ENCODE measurements at regions not wholly inside any gene's neighbourhood (a gene's known extent, or its start where the extent isn't known, plus 50 kb on each side); places are given as distances from the start of the nearest gene placed in this dataset.

DNA sequence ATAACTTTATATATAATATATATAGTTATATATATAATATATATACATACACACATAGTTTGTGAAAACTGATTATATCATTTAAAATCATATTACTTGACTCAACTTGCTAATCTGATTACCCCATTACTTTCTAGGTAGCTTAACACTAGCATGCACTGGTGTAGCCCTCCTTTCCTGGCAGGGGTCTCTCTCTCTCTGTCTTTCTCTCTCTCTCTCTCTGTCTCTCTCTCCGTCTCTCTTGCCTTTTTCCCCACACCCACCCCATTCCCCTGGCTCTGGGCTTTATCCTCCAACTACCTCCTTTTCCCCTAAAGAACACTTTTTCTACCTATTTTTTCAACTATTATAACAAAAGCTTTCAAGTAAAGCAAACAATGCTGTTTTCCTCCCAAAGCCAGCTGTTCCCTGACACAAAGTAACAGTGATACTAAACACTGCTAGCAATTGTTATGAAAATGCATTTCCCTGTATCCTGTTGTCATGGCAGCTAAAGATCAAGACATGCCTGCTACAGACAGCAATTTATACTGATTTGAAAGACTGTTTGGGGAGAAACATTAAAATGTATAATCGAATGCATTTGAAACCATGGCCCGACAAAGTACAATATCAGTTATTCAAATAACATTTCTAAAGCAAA is 89.4 kb downstream of the CHD9NB start:
- Histone ChIP-seq H2AFZ (ENCODE audit: low read length) (peak overlapping the region; percentile 66), H3K14ac (ENCODE audit: low read length) (no peak overlapping the region), H3K9me3 (replicated peaks in 1 of 2; ENCODE audit: control insufficient read depth in 2 of 2, insufficient read depth in 1 of 2, low read depth in 1 of 2, low read length in 2 of 2) (no peaks in the 10 kb centered on the region), H3K36me3 (replicated peaks in 1 of 2; ENCODE audit: control insufficient read depth in 2 of 2, insufficient read depth in 2 of 2, low read length in 2 of 2) (no peaks in the 10 kb centered on the region), H4K8ac (ENCODE audit: low read depth, low read length) (no peak overlapping the region), H3K4me1 (ENCODE audit: control insufficient read depth in 2 of 2, insufficient read depth in 1 of 2, low read depth in 1 of 2, low read length in 2 of 2) (peaks cover 19 to 21% of the 10 kb centered on the region in 2 donors), H2AK5ac (ENCODE audit: low read depth, low read length) (no peak overlapping the region), H3K4me3 (ENCODE audit: low read length in 2 of 2) (no peak overlapping the region), H3K27me3 (ENCODE audit: control insufficient read depth in 3 of 3, insufficient read depth in 3 of 3, low read depth in 1 of 3, low read length in 3 of 3) (no peaks in the 10 kb centered on the region), H3K27ac (replicated peaks; ENCODE audit: low read length) (no peak overlapping the region), H3K4me2 (ENCODE audit: insufficient read depth, low read length, poor library complexity, severe bottlenecking) (no peak overlapping the region), H3K4ac (ENCODE audit: low read length) (no peak overlapping the region), H2BK12ac (ENCODE audit: low read length) (no peak overlapping the region), H3K9ac (ENCODE audit: low read depth, low read length, poor library complexity) (no peak overlapping the region), H2BK5ac (ENCODE audit: low read length) (no peak overlapping the region), H3K23ac (ENCODE audit: low read depth, low read length, poor library complexity) (no peak overlapping the region), H3K18ac (ENCODE audit: low read length) (no peak overlapping the region), H2BK120ac (ENCODE audit: low read depth, low read length) (no peak overlapping the region), H2BK15ac (ENCODE audit: low read length) (no peak overlapping the region), H3K79me1 (ENCODE audit: low read depth, low read length) (no peaks in the 10 kb centered on the region), H4K91ac (ENCODE audit: low read depth, low read length, poor library complexity) (no peak overlapping the region)
- no peak for DNase-seq (ENCODE audit: low spot score)
- WGBS, 2 donors (ENCODE audit: extremely low coverage in 2 of 2, insufficient read length in 2 of 2, insufficient replicate concordance in 1 of 2): no CpG with 5 or more reads among the region's 3 CpGs

DNA sequence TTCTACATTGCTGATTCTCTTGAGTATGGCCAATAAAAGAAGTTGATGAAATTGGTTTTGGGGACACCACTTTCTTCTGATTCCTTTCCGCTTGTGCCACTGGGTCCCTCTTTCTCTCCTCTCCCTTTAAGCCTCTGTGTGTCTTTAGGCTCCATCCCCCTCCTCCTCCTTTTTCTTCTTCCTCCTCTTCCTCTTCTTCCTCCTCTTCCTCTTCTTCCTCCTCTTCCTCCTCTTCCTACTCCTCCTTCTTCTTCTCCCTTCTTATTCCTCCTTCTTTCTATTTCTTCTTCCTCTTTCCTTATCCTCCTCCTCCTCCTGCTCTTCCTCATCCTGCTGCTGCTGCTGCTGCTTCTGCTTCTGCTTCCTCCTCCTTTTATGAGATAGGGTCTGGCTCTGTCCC is 93.7 kb downstream of the CHD9NB start:
- Histone ChIP-seq H2BK12ac (ENCODE audit: low read length) (no peak overlapping the region), H3K27me3 (ENCODE audit: control insufficient read depth in 3 of 3, insufficient read depth in 3 of 3, low read depth in 1 of 3, low read length in 3 of 3) (no peaks in the 10 kb centered on the region), H3K18ac (ENCODE audit: low read length) (no peak overlapping the region), H2BK5ac (ENCODE audit: low read length) (no peak overlapping the region), H2AK5ac (ENCODE audit: low read depth, low read length) (no peak overlapping the region), H4K8ac (ENCODE audit: low read depth, low read length) (no peak overlapping the region), H3K4me3 (ENCODE audit: low read length in 2 of 2) (no peak overlapping the region), H2BK120ac (ENCODE audit: low read depth, low read length) (no peak overlapping the region), H3K79me1 (ENCODE audit: low read depth, low read length) (no peaks in the 10 kb centered on the region), H4K91ac (ENCODE audit: low read depth, low read length, poor library complexity) (no peak overlapping the region), H3K9me3 (replicated peaks in 1 of 2; ENCODE audit: control insufficient read depth in 2 of 2, insufficient read depth in 1 of 2, low read depth in 1 of 2, low read length in 2 of 2) (no peaks in the 10 kb centered on the region), H3K14ac (ENCODE audit: low read length) (no peak overlapping the region), H3K27ac (replicated peaks; ENCODE audit: low read length) (no peak overlapping the region), H2BK15ac (ENCODE audit: low read length) (no peak overlapping the region), H3K23ac (ENCODE audit: low read depth, low read length, poor library complexity) (no peak overlapping the region), H3K4me2 (ENCODE audit: insufficient read depth, low read length, poor library complexity, severe bottlenecking) (no peak overlapping the region), H3K36me3 (replicated peaks in 1 of 2; ENCODE audit: control insufficient read depth in 2 of 2, insufficient read depth in 2 of 2, low read length in 2 of 2) (no peaks in the 10 kb centered on the region), H3K4me1 (ENCODE audit: control insufficient read depth in 2 of 2, insufficient read depth in 1 of 2, low read depth in 1 of 2, low read length in 2 of 2) (peaks cover 6 to 12% of the 10 kb centered on the region in 2 donors), H3K9ac (ENCODE audit: low read depth, low read length, poor library complexity) (no peak overlapping the region), H2AFZ (ENCODE audit: low read length) (no peak overlapping the region), H3K4ac (ENCODE audit: low read length) (no peak overlapping the region)
- DNase-seq (ENCODE audit: low spot score): no peak
- no CpG with 5 or more reads among the region's 1 CpG for WGBS, 2 donors (ENCODE audit: extremely low coverage in 2 of 2, insufficient read length in 2 of 2, insufficient replicate concordance in 1 of 2)

DNA sequence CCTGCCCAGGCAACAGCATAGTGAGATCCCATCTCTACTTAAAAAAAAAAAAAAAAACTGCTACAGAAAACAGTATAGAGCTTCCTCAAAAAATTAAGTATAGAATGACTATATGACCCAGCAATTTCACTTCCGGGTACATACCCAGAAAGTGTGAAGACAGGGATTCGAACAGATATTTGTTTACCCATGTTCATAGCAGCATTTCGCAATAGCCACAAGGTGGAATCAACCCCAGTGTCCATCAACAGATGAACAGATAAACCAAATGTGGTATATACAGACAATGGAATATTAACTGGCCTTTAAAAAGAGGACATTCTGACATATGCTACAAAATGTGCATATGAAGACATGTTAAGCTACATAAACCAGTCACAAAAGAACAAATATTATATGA is 95.5 kb downstream of the CHD9NB start:
- no CpG with 5 or more reads among the region's 3 CpGs for WGBS, 2 donors (ENCODE audit: extremely low coverage in 2 of 2, insufficient read length in 2 of 2, insufficient replicate concordance in 1 of 2)
- no peaks in the 10 kb centered on the region for H3K27me3 ChIP-seq (ENCODE audit: control insufficient read depth in 3 of 3, insufficient read depth in 3 of 3, low read depth in 1 of 3, low read length in 3 of 3)
- H2BK120ac ChIP-seq (ENCODE audit: low read depth, low read length): no peak overlapping the region
- H3K4me3 ChIP-seq (ENCODE audit: low read length in 2 of 2): no peak overlapping the region
- H3K14ac ChIP-seq (ENCODE audit: low read length): no peak overlapping the region
- no peaks in the 10 kb centered on the region for H3K36me3 ChIP-seq (replicated peaks in 1 of 2; ENCODE audit: control insufficient read depth in 2 of 2, insufficient read depth in 2 of 2, low read length in 2 of 2)
- H2BK5ac ChIP-seq (ENCODE audit: low read length): no peak overlapping the region
- no peak overlapping the region for H2AFZ ChIP-seq (ENCODE audit: low read length)
- no peak overlapping the region for H3K23ac ChIP-seq (ENCODE audit: low read depth, low read length, poor library complexity)
- H3K79me1 ChIP-seq (ENCODE audit: low read depth, low read length): no peaks in the 10 kb centered on the region
- H3K4me2 ChIP-seq (ENCODE audit: insufficient read depth, low read length, poor library complexity, severe bottlenecking): no peak overlapping the region
- no peak overlapping the region for H3K18ac ChIP-seq (ENCODE audit: low read length)
- no peak overlapping the region for H2BK15ac ChIP-seq (ENCODE audit: low read length)
- H2AK5ac ChIP-seq (ENCODE audit: low read depth, low read length): no peak overlapping the region
- no peak overlapping the region for H3K4ac ChIP-seq (ENCODE audit: low read length)
- no peak overlapping the region for H3K9ac ChIP-seq (ENCODE audit: low read depth, low read length, poor library complexity)
- peaks cover 0 to 2% of the 10 kb centered on the region in 2 donors for H3K4me1 ChIP-seq (ENCODE audit: control insufficient read depth in 2 of 2, insufficient read depth in 1 of 2, low read depth in 1 of 2, low read length in 2 of 2)
- no peak for DNase-seq (ENCODE audit: low spot score)
- H2BK12ac ChIP-seq (ENCODE audit: low read length): no peak overlapping the region
- no peak overlapping the region for H4K91ac ChIP-seq (ENCODE audit: low read depth, low read length, poor library complexity)
- no peaks in the 10 kb centered on the region for H3K9me3 ChIP-seq (replicated peaks in 1 of 2; ENCODE audit: control insufficient read depth in 2 of 2, insufficient read depth in 1 of 2, low read depth in 1 of 2, low read length in 2 of 2)
- no peak overlapping the region for H3K27ac ChIP-seq (replicated peaks; ENCODE audit: low read length)
- H4K8ac ChIP-seq (ENCODE audit: low read depth, low read length): no peak overlapping the region

DNA sequence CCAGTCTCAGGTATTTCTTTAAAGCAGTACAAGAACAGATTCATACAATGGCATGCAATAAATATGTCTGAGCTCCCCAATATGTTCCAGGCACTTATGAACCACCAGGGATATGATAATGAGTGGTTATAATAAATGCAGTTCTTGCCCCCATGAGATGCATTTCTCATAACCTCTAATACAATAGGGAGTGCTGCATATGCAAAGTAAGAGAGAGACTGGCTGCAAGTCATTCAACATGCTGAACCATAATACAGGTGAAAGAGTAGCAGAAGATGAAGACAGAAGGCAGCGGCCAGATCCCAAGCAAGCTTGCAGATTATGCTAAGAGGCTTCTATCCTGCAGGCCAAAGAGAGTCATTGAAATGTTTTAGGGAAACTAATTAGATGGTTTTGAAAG is 96.7 kb downstream of the CHD9NB start:
- WGBS, 2 donors (ENCODE audit: extremely low coverage in 2 of 2, insufficient read length in 2 of 2, insufficient replicate concordance in 1 of 2): no CpG with 5 or more reads among the region's 1 CpG
- Histone ChIP-seq H3K79me1 (ENCODE audit: low read depth, low read length) (no peaks in the 10 kb centered on the region), H3K9ac (ENCODE audit: low read depth, low read length, poor library complexity) (no peak overlapping the region), H2AK5ac (ENCODE audit: low read depth, low read length) (no peak overlapping the region), H3K4ac (ENCODE audit: low read length) (no peak overlapping the region), H3K9me3 (replicated peaks in 1 of 2; ENCODE audit: control insufficient read depth in 2 of 2, insufficient read depth in 1 of 2, low read depth in 1 of 2, low read length in 2 of 2) (no peaks in the 10 kb centered on the region), H2BK12ac (ENCODE audit: low read length) (no peak overlapping the region), H3K4me1 (ENCODE audit: control insufficient read depth in 2 of 2, insufficient read depth in 1 of 2, low read depth in 1 of 2, low read length in 2 of 2) (no peaks in the 10 kb centered on the region), H2BK15ac (ENCODE audit: low read length) (no peak overlapping the region), H3K14ac (ENCODE audit: low read length) (no peak overlapping the region), H4K8ac (ENCODE audit: low read depth, low read length) (no peak overlapping the region), H2BK5ac (ENCODE audit: low read length) (no peak overlapping the region), H4K91ac (ENCODE audit: low read depth, low read length, poor library complexity) (no peak overlapping the region), H3K18ac (ENCODE audit: low read length) (no peak overlapping the region), H2AFZ (ENCODE audit: low read length) (no peak overlapping the region), H3K23ac (ENCODE audit: low read depth, low read length, poor library complexity) (no peak overlapping the region), H3K4me3 (ENCODE audit: low read length in 2 of 2) (no peak overlapping the region), H3K27me3 (ENCODE audit: control insufficient read depth in 3 of 3, insufficient read depth in 3 of 3, low read depth in 1 of 3, low read length in 3 of 3) (no peaks in the 10 kb centered on the region), H3K4me2 (ENCODE audit: insufficient read depth, low read length, poor library complexity, severe bottlenecking) (no peak overlapping the region), H2BK120ac (ENCODE audit: low read depth, low read length) (no peak overlapping the region), H3K36me3 (replicated peaks in 1 of 2; ENCODE audit: control insufficient read depth in 2 of 2, insufficient read depth in 2 of 2, low read length in 2 of 2) (no peaks in the 10 kb centered on the region), H3K27ac (replicated peaks; ENCODE audit: low read length) (no peak overlapping the region)
- DNase-seq (ENCODE audit: low spot score): no peak

Measured in neuronal stem cell (in vitro differentiated cells).